GM12865 (cell line): ENCODE measurements at regions not wholly inside any gene's neighbourhood (a gene's known extent, or its start where the extent isn't known, plus 50 kb on each side); places are given as distances from the start of the nearest gene placed in this dataset.

Experiments used
- DNase-seq: peaks from one replicate; pipeline ENCODE4 v3.0.0; 2010; ENCODE audit warnings: low read depth
- H3K4me3 ChIP-seq: 2 replicates; pipeline ENCODE4 v1.5.1; 2011; ENCODE audit warnings: mild to moderate bottlenecking, low read depth, low read length, control low read depth
- CTCF ChIP-seq: IDR thresholded peaks from 2 replicates; pipeline ENCODE4 v1.5.1; 2011; ENCODE audit warnings: low read length, control low read depth, low read depth, inconsistent platforms; ENCODE audit not compliant: insufficient read depth; ENCODE audit errors: missing control alignments

- DNase-seq = no peak
- no peak overlapping the region for H3K4me3 ChIP-seq
- TF ChIP-seq CTCF = no peak
These were observed 618.4 kb downstream of the CDH18 start for GRCh38 chr5:19369561-19369960.

GRCh38 chr5:19370655-19371386 lies 617.2 kb downstream of the CDH18 start:
- TF ChIP-seq CTCF = no peak

GRCh38 chr5:19388391-19388790 lies 599.6 kb downstream of the CDH18 start:
- no peak for DNase-seq
- no peak for TF ChIP-seq CTCF
- no peak overlapping the region for H3K4me3 ChIP-seq

More at GRCh38 chr5:19370655-19371386, 617.2 kb downstream of the CDH18 start:
- H3K4me3 ChIP-seq = no peak overlapping the region
- DNase-seq = no peak

GRCh38 chr5:19401032-19401431 lies 587.0 kb downstream of the CDH18 start:
- TF ChIP-seq CTCF = no peak
- no peak for DNase-seq
- H3K4me3 ChIP-seq = no peak overlapping the region

- no peak for DNase-seq
- no peak overlapping the region for H3K4me3 ChIP-seq
- no peak for TF ChIP-seq CTCF
These were observed 581.2 kb downstream of the CDH18 start for GRCh38 chr5:19406576-19407365.

GRCh38 chr5:19408149-19408548 lies 579.9 kb downstream of the CDH18 start:
- no peak for TF ChIP-seq CTCF
- no peak overlapping the region for H3K4me3 ChIP-seq
- no peak for DNase-seq

- H3K4me3 ChIP-seq = no peak overlapping the region
- no peak for TF ChIP-seq CTCF
These were observed 576.1 kb downstream of the CDH18 start for GRCh38 chr5:19411936-19412335.

More at GRCh38 chr5:19411936-19412335, 576.1 kb downstream of the CDH18 start:
- DNase-seq = no peak
